Mucosa of descending colon (tissue), 3 donors: ENCODE measurements at regions not wholly inside any gene's neighbourhood (a gene's known extent, or its start where the extent isn't known, plus 50 kb on each side); places are given as distances from the start of the nearest gene placed in this dataset.

ENCODE experiments used
- ATAC-seq: fragments of 200-7000 bp; cut with Tn5 transposase; one replicate; pipeline ENCODE4 v1.9.1; 2020; ENCODE audit warnings: mild to moderate bottlenecking, moderate library complexity
- DNase-seq, 3 donors: peaks; one replicate each; pipeline ENCODE4 v3.0.0-alpha.2; 2020
- H3K36me3 ChIP-seq: fragments of 200-600 bp; one replicate; pipeline ENCODE4 v1.8.0; 2021; ENCODE audit warnings: low read depth, mild to moderate bottlenecking
- H3K4me1 ChIP-seq: fragments of 200-600 bp; one replicate; pipeline ENCODE4 v1.8.0; 2021; ENCODE audit warnings: low read depth, mild to moderate bottlenecking
- H3K4me3 ChIP-seq: fragments of 200-600 bp; one replicate; pipeline ENCODE4 v1.8.0; 2021; ENCODE audit warnings: mild to moderate bottlenecking
- H3K9me3 ChIP-seq: fragments of 200-600 bp; one replicate; pipeline ENCODE4 v1.8.0; 2021; ENCODE audit warnings: mild to moderate bottlenecking
- intact Hi-C, 2 donors: fragments of 100-400 bp; cut with DNase I in 1 of 2; cut with micrococcal nuclease in 1 of 2; formaldehyde crosslinking; loops; one replicate each; pipeline versions ENCODE4 v1.11.0 to v1.11.1; 2022; cut with DNase I, micrococcal nuclease
- TF ChIP-seq, protein P1 (sequence below): fragments of 200-600 bp; IDR thresholded peaks from one replicate; pipeline ENCODE4 v1.8.0; 2022; ENCODE audit warnings: antibody characterized with exemption, mild to moderate bottlenecking
- donor health status: DM: no; HTN: no; CAD: no; lungs with moderate emphysema.
- donor health status: DM: no; HTN: no; CAD: no.
- donor health status: DM: no; HTN: yes; CAD: no.

DNA sequence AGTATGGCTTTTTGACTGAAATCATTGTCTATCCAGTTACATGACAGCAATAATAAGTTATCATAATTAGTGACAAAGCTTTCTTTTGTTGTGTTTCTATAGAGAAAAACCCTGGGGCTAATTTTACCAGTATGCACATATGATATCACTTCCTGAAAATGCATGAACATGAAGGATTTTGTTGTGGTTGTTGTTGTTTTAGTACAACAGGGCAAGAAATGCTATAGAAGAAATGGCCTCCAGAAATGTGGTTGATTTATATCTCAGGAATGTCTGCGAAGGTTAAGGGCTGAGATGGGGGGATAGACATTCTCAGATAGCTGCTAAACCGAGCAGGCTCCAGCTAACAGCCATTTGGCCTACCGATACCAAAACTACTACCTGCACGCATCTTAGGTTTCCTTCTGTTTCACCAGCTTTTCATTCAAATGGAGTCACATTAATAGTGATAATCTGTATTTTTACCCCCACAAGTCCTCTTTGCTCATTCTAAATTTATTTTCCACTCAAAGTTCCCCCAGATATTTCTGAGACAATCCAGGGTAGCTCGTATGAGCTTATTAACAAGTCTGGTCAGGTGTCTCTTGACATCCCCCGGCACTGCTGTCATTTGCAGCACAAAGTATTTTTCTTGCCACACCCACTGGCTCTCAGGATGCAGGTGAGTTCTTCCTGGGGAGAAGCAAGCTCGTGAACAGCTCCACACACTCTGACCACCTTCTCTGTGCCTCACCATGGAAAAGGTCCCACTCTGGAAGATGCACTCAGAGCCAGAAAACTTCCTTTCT, 232.4 kb upstream of the GAS1 start:
- H3K36me3 ChIP-seq: no peaks in the 10 kb centered on the region
- intact Hi-C loops: no loop called here
- no peak for ATAC-seq
- H3K4me1 ChIP-seq: no peaks in the 10 kb centered on the region
- TF ChIP-seq, protein P1, sequence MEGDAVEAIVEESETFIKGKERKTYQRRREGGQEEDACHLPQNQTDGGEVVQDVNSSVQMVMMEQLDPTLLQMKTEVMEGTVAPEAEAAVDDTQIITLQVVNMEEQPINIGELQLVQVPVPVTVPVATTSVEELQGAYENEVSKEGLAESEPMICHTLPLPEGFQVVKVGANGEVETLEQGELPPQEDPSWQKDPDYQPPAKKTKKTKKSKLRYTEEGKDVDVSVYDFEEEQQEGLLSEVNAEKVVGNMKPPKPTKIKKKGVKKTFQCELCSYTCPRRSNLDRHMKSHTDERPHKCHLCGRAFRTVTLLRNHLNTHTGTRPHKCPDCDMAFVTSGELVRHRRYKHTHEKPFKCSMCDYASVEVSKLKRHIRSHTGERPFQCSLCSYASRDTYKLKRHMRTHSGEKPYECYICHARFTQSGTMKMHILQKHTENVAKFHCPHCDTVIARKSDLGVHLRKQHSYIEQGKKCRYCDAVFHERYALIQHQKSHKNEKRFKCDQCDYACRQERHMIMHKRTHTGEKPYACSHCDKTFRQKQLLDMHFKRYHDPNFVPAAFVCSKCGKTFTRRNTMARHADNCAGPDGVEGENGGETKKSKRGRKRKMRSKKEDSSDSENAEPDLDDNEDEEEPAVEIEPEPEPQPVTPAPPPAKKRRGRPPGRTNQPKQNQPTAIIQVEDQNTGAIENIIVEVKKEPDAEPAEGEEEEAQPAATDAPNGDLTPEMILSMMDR: no peak
- DNase-seq: no peak
- no peaks in the 10 kb centered on the region for H3K9me3 ChIP-seq
- H3K4me3 ChIP-seq: no peak overlapping the region

DNA sequence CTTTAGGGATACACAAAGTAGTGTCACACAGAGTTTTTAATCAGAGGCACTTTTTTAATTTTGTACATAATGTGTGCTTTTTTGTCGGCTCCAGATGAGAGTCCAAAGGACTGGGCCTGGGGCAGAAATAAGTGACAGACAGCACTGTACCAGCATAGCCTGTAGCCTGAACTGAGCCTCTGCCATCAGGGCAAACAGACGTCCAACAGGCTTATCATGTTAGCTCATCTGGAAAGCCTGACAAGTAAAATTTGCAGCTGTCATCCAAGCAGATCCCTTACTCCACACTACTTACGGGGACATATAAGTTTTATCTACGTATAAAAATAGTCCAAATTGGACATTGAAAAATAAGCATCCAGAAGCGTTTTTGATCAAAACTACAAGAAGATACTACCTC, 233.1 kb upstream of the GAS1 start:
- DNase-seq: no peak
- Histone ChIP-seq H3K4me1 (no peaks in the 10 kb centered on the region), H3K36me3 (no peaks in the 10 kb centered on the region), H3K4me3 (no peak overlapping the region), H3K9me3 (no peaks in the 10 kb centered on the region)
- ATAC-seq: no peak
- TF ChIP-seq, protein P1: no peak
- intact Hi-C loops: no loop called here

DNA sequence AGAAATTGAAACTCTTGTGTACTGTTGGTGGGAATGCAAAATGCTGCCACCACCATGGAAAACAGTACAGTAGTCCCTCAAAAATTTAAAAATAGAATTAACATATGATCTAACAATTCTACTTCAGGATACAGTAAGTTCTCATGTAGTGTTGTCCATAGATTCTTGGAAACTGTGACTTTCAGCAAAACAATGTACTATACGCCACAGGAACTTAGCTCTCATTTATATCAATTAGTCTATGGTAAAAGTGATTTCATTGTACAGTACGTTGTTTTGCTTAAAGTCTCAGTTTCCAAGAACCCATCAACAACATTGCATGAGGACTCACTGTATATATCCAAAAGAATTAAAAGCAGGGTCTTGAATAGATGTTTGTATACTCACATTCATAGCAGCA, 233.5 kb upstream of the GAS1 start:
- H3K4me1 ChIP-seq: no peaks in the 10 kb centered on the region
- H3K9me3 ChIP-seq: no peaks in the 10 kb centered on the region
- H3K4me3 ChIP-seq: no peak overlapping the region
- H3K36me3 ChIP-seq: no peaks in the 10 kb centered on the region
- no peak for ATAC-seq
- DNase-seq: no peak
- TF ChIP-seq, protein P1: no peak
- intact Hi-C loops: no loop called here

DNA sequence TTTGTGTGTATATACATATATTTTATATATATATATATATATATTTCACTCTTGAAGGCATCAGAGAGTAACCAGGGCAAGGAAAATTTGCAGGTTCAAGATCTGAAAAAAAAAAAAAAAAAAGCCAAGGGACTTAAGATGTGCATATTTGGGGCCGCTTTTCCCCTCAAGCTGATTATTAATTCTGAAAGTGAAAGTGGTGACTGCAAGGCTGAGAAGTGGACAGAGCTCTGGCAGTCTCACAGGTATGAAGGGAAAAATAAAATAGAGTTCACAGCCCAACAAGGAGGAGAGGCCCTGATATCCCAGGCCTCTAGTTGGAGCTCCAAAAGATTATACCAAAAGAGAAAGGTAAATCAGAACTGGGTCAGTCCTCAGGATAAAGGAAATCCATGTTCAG, 234.4 kb upstream of the GAS1 start:
- H3K4me1 ChIP-seq: no peaks in the 10 kb centered on the region
- TF ChIP-seq, protein P1: no peak

DNA sequence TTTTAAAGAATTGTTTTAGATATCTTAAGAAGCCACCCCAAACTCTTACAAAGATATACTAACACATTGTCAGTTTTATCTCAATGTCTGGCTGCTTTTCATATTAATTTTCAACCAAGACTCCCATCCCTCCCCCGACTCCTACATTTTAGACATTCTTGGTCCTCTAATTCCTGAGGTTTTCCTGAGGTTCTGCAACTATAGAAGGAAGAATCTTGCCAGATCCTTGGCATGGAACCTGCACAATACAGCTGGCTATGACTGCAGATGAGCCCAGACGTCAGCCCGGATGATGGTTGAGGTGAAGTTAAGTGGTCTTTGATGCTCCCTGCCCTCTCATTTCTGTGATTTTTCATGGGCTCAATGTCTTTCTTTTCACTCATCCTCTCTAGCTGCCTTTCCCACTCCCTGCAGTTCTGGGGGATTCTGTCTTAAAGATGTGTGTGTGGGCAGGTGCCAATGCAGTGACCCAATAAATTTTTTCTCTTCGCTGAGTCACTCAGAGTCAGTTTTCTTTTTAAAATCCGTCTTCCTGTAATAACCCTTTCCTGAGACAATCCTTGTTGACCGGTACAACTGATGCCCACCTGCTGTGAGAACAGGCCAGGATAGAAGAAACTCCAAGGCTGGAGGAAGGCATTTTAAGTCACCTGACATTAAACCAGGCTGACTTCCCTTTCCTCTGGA, 237.8 kb upstream of the GAS1 start:
- ATAC-seq (no peak), DNase-seq (no peak)
- no peaks in the 10 kb centered on the region for H3K36me3 ChIP-seq
- intact Hi-C loops: no loop called here
- H3K4me1 ChIP-seq: no peaks in the 10 kb centered on the region
- H3K9me3 ChIP-seq: no peaks in the 10 kb centered on the region
- H3K4me3 ChIP-seq: no peak overlapping the region
- TF ChIP-seq, protein P1: no peak

More for the DNA sequence above, 234.4 kb upstream of the GAS1 start:
- ATAC-seq: no peak
- H3K9me3 ChIP-seq: no peaks in the 10 kb centered on the region
- no peak for DNase-seq
- H3K4me3 ChIP-seq: no peak overlapping the region
- intact Hi-C loops: no loop called here
- H3K36me3 ChIP-seq: no peaks in the 10 kb centered on the region
